Panc1 (cell line): ENCODE measurements at regions not wholly inside any gene's neighbourhood (a gene's known extent, or its start where the extent isn't known, plus 50 kb on each side); places are given as distances from the start of the nearest gene placed in this dataset.

ENCODE experiments used
- ATAC-seq: fragments of 200-7000 bp; cut with Tn5 transposase; 2 replicates; pipeline ENCODE4 v1.9.1; 2020; ENCODE audit warnings: mild to moderate bottlenecking, moderate library complexity
- BruUV-seq: library from RNA; stranded (reverse); fragments of 400-500 nt; replicated peaks from 2 replicates; lab custom pipeline; 2021; lab: Mats Ljungman, UMichigan
- CTCF ChIA-PET: fragments of 300-600 bp; sonication (Branson Sonifier 250); formaldehyde crosslinking; loops from one replicate; lab custom pipeline; 2022; ENCODE audit warnings: antibody characterized with exemption; lab: Charles Lee
- POLR2A ChIA-PET: fragments of 300-600 bp; sonication (Branson Sonifier 250); formaldehyde crosslinking; loops from one replicate; lab custom pipeline; 2022; ENCODE audit warnings: antibody characterized with exemption; lab: Charles Lee
- DNase-seq: peaks from one replicate; pipeline ENCODE4 v3.0.0-alpha.2; 2010; ENCODE audit warnings: low read depth, low spot score
- H3K27ac ChIP-seq: 2 replicates; pipeline ENCODE4 v1.5.1; 2011; ENCODE audit warnings: mild to moderate bottlenecking, low read length, inconsistent platforms
- H3K27me3 ChIP-seq: fragments of 200-500 bp; sonication (Bioruptor generic); 2 replicates; pipeline ENCODE4 v1.6.0; 2014; ENCODE audit warnings: low read length, inconsistent platforms; ENCODE audit not compliant: control insufficient read depth, insufficient read depth
- H3K36me3 ChIP-seq: fragments of 200-500 bp; sonication (Bioruptor generic); 2 replicates; pipeline ENCODE4 v1.5.1; 2014; ENCODE audit warnings: inconsistent platforms, mild to moderate bottlenecking, low read length, moderate library complexity; ENCODE audit not compliant: control insufficient read depth, insufficient read depth
- H3K4me1 ChIP-seq: 2 replicates; pipeline ENCODE4 v1.5.1; 2011; ENCODE audit warnings: inconsistent platforms, mild to moderate bottlenecking, low read length, moderate library complexity; ENCODE audit not compliant: control insufficient read depth, insufficient read depth
- H3K4me3 ChIP-seq, 2 experiments: 2 replicates each; pipeline ENCODE4 v1.5.1; 2011 to 2012; ENCODE audit warnings: low read depth in 2 of 2, low read length in 2 of 2, mild to moderate bottlenecking in 2 of 2, inconsistent platforms in 1 of 2, moderate library complexity in 1 of 2
- H3K9me3 ChIP-seq: fragments of 200-500 bp; sonication (Bioruptor generic); 2 replicates; pipeline ENCODE4 v1.5.1; 2014; ENCODE audit warnings: low read depth, mild to moderate bottlenecking, inconsistent platforms, low read length, moderate library complexity; ENCODE audit not compliant: control insufficient read depth, insufficient read depth
- POLR2AphosphoS5 ChIP-seq: IDR thresholded peaks from 2 replicates; pipeline ENCODE4 v1.6.1; 2012; ENCODE audit warnings: mild to moderate bottlenecking, low read depth, low read length, moderate library complexity
- SIN3A ChIP-seq: IDR thresholded peaks from 2 replicates; pipeline ENCODE4 v1.6.1; 2012; ENCODE audit warnings: low read depth, mild to moderate bottlenecking, low read length, moderate library complexity, borderline replicate concordance; ENCODE audit not compliant: insufficient read depth
- TCF7L2 ChIP-seq: IDR thresholded peaks from 2 replicates; pipeline ENCODE4 v1.6.1; 2011; ENCODE audit warnings: mild to moderate bottlenecking, low read depth, low read length, inconsistent platforms
- in situ Hi-C: cut with HindIII; loops from 2 replicates; pipeline ENCODE4 v1.10.0; 2016; ENCODE audit warnings: low sequenced_read_pairs, low pct_unique_long_range_greater_than_20kb
- intact Hi-C: fragments of 100-400 bp; cut with micrococcal nuclease; formaldehyde crosslinking; loops from one replicate; pipeline ENCODE4 v1.10.0; 2022; ENCODE audit not compliant: unreplicated experiment
- TF ChIP-seq, protein P1 (sequence below): fragments of 450-650 bp; IDR thresholded peaks from 2 replicates; pipeline ENCODE4 v1.5.1; 2017; ENCODE audit warnings: mild to moderate bottlenecking
- TF ChIP-seq, protein P2 (sequence below), 2 experiments: IDR thresholded peaks; 2 replicates each; pipeline ENCODE4 v1.6.1; 2011 to 2012; ENCODE audit warnings: low read depth in 2 of 2, control low read depth in 1 of 2, low read length in 1 of 2, mild to moderate bottlenecking in 1 of 2, moderate library complexity in 1 of 2; ENCODE audit not compliant: insufficient read depth in 1 of 2

DNA sequence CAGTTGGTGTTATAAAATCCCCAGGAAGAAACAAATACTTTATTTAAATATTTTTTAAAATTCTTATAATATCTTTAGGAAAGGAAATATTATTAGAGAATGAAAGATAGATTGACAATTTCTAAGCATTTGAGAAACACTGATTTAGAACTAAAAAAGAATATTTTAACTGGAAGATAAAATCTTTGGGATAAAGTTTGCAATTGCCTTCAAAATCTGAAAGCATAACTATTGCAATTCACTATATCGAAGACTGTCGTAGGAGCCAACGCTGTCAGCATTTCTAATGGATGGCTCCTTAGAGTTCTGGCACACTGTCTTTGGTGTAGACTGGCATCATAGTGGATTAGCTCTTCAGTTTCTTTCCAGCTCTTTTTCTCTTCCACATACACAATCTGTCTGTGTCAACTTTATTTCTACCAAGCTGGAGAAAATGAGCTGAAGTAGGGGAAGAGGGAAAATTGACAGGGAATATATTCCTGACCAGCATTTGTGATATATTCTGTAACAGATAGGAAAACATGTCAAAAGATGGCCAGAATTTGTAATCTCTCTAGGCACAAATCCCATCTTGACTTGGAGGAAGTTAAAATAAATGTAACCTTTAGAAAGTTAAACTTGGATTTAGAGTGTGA is 1561.4 kb downstream of the MAT2B start:
- no peak for ATAC-seq
- H3K36me3 ChIP-seq: no peaks in the 10 kb centered on the region
- no peak for DNase-seq
- ChIA-PET POLR2A (no interaction called here), CTCF (no interaction called here)
- no peak overlapping the region for H3K27ac ChIP-seq
- H3K4me3 ChIP-seq: no peak overlapping the region
- H3K27me3 ChIP-seq: no peaks in the 10 kb centered on the region
- BruUV-seq: no TSS peak
- TF ChIP-seq POLR2AphosphoS5 (no peak), TCF7L2 (no peak), SIN3A (no peak)
- TF ChIP-seq, protein P1, sequence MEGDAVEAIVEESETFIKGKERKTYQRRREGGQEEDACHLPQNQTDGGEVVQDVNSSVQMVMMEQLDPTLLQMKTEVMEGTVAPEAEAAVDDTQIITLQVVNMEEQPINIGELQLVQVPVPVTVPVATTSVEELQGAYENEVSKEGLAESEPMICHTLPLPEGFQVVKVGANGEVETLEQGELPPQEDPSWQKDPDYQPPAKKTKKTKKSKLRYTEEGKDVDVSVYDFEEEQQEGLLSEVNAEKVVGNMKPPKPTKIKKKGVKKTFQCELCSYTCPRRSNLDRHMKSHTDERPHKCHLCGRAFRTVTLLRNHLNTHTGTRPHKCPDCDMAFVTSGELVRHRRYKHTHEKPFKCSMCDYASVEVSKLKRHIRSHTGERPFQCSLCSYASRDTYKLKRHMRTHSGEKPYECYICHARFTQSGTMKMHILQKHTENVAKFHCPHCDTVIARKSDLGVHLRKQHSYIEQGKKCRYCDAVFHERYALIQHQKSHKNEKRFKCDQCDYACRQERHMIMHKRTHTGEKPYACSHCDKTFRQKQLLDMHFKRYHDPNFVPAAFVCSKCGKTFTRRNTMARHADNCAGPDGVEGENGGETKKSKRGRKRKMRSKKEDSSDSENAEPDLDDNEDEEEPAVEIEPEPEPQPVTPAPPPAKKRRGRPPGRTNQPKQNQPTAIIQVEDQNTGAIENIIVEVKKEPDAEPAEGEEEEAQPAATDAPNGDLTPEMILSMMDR: no peak
- TF ChIP-seq, protein P2, sequence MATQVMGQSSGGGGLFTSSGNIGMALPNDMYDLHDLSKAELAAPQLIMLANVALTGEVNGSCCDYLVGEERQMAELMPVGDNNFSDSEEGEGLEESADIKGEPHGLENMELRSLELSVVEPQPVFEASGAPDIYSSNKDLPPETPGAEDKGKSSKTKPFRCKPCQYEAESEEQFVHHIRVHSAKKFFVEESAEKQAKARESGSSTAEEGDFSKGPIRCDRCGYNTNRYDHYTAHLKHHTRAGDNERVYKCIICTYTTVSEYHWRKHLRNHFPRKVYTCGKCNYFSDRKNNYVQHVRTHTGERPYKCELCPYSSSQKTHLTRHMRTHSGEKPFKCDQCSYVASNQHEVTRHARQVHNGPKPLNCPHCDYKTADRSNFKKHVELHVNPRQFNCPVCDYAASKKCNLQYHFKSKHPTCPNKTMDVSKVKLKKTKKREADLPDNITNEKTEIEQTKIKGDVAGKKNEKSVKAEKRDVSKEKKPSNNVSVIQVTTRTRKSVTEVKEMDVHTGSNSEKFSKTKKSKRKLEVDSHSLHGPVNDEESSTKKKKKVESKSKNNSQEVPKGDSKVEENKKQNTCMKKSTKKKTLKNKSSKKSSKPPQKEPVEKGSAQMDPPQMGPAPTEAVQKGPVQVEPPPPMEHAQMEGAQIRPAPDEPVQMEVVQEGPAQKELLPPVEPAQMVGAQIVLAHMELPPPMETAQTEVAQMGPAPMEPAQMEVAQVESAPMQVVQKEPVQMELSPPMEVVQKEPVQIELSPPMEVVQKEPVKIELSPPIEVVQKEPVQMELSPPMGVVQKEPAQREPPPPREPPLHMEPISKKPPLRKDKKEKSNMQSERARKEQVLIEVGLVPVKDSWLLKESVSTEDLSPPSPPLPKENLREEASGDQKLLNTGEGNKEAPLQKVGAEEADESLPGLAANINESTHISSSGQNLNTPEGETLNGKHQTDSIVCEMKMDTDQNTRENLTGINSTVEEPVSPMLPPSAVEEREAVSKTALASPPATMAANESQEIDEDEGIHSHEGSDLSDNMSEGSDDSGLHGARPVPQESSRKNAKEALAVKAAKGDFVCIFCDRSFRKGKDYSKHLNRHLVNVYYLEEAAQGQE (IDR thresholded peaks at IDR 0.05; ENCODE audit: insufficient read depth in 1 of 2, low read depth in 2 of 2, low read length in 1 of 2): no peak
- intact Hi-C loops (no loop called here), in situ Hi-C loops (no loop called here)
- H3K4me1 ChIP-seq: no peaks in the 10 kb centered on the region
- no peaks in the 10 kb centered on the region for H3K9me3 ChIP-seq

DNA sequence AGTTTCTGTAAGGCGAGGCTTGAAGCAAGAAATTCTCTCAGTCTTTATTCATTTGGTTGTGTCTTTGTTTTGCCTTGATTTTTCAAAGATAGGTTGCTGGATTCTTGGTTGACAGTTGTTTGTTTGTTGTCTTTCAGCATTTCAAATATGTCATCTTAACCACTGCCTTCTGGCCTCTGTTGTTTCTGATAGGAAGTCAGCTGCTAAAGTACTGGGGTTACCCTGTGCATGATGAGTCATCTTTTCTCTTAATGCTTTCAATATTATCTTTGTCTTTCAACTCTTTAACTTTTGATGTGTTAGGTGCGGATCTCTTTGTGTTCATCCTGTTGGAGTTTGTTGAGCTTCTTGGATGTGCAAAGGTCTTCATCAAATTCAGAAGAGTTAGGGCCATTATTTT is 1571.3 kb downstream of the MAT2B start:
- ATAC-seq (no peak), DNase-seq (no peak)
- intact Hi-C loops (no loop called here), in situ Hi-C loops (no loop called here)
- H3K27ac ChIP-seq: no peak overlapping the region
- POLR2A ChIA-PET: no interaction called here
- TF ChIP-seq TCF7L2 (no peak), SIN3A (no peak), POLR2AphosphoS5 (no peak)
- TF ChIP-seq, protein P1: no peak
- TF ChIP-seq, protein P2 (IDR thresholded peaks at IDR 0.05; ENCODE audit: insufficient read depth in 1 of 2, low read depth in 2 of 2, low read length in 1 of 2): no peak
- no peaks in the 10 kb centered on the region for H3K27me3 ChIP-seq
- no peaks in the 10 kb centered on the region for H3K36me3 ChIP-seq
- H3K9me3 ChIP-seq: peaks cover 6% of the 10 kb centered on the region; the same call in 1 of the 2 replicates
- CTCF ChIA-PET: no interaction called here
- H3K4me1 ChIP-seq: no peaks in the 10 kb centered on the region
- BruUV-seq: no TSS peak
- no peak overlapping the region for H3K4me3 ChIP-seq
